H1 (cell line): ENCODE measurements at regions not wholly inside any gene's neighbourhood (a gene's known extent, or its start where the extent isn't known, plus 50 kb on each side); places are given as distances from the start of the nearest gene placed in this dataset.
A peak's percentile ranks its signal among the peaks of the same experiment; 100 is the strongest.

Experiments
- CTCF ChIA-PET: fragments of 300-600 bp; sonication (Branson Sonifier 250); formaldehyde crosslinking; loops from one replicate; lab custom pipeline; 2021; ENCODE audit not compliant: partially characterized antibody; lab: Charles Lee
- POLR2A ChIA-PET: fragments of 300-600 bp; sonication (Branson Sonifier 250); formaldehyde crosslinking; loops from one replicate; lab custom pipeline; 2021; ENCODE audit warnings: inconsistent platforms; ENCODE audit not compliant: partially characterized antibody; lab: Charles Lee
- DNase-seq, 2 experiments: peaks; one replicate each; pipeline versions ENCODE4 v3.0.0 to v3.0.0-alpha.2; 2010 to 2022; ENCODE audit warnings: low spot score in 2 of 2, low read depth in 1 of 2, mixed read lengths in 1 of 2
- FAIRE-seq: peaks from 2 replicates; lab custom pipeline; 2011; peaks lifted over from hg19 to GRCh38; lab: Jason Lieb, UNC
- H2AFZ ChIP-seq: 2 replicates; pipeline ENCODE4 v1.8.1; 2012; ENCODE audit warnings: low read length, inconsistent platforms
- H2AK5ac ChIP-seq: 2 replicates; pipeline ENCODE4 v1.6.1; 2013; ENCODE audit warnings: low read depth, low read length
- H2BK120ac ChIP-seq: replicated peaks from 2 replicates; pipeline ENCODE3; 2013; ENCODE audit warnings: low read depth, low read length, inconsistent platforms
- H2BK12ac ChIP-seq: 2 replicates; pipeline ENCODE4 v1.6.1; 2013; ENCODE audit warnings: low read depth, low read length
- H2BK15ac ChIP-seq: 2 replicates; pipeline ENCODE4 v1.6.1; 2013; ENCODE audit warnings: low read length
- H2BK20ac ChIP-seq: 2 replicates; pipeline ENCODE4 v1.6.1; 2013; ENCODE audit warnings: low read length
- H2BK5ac ChIP-seq: 2 replicates; pipeline ENCODE4 v1.6.1; 2013; ENCODE audit warnings: low read depth, low read length
- H3K14ac ChIP-seq: 2 replicates; pipeline ENCODE4 v1.6.1; 2013; ENCODE audit warnings: inconsistent platforms; ENCODE audit not compliant: insufficient read length
- H3K18ac ChIP-seq: 2 replicates; pipeline ENCODE4 v1.6.1; 2013; ENCODE audit warnings: low read length; ENCODE audit errors: extremely low read depth
- H3K23ac ChIP-seq: 2 replicates; pipeline ENCODE4 v1.6.1; 2013; ENCODE audit warnings: inconsistent platforms; ENCODE audit not compliant: insufficient read length
- H3K23me2 ChIP-seq: 2 replicates; pipeline ENCODE4 v1.6.1; 2013; ENCODE audit warnings: low read depth, low read length
- H3K27ac ChIP-seq: 2 replicates; pipeline ENCODE4 v1.6.1; 2011; ENCODE audit warnings: low read depth, low read length, inconsistent platforms
- H3K27me3 ChIP-seq, 4 experiments: replicated peaks in 1 of 4; 1 replicate in 1 of 4; 2 replicates in 3 of 4; pipeline versions ENCODE4 v1.6.1 to v1.8.1; 2011 to 2013; ENCODE audit warnings: low read length in 3 of 4, mild to moderate bottlenecking in 3 of 4, inconsistent platforms in 2 of 4, mixed read lengths in 2 of 4, moderate library complexity in 1 of 4; ENCODE audit not compliant: control insufficient read depth in 3 of 4, insufficient read depth in 3 of 4; ENCODE audit errors: extremely low read depth in 1 of 4
- H3K36me3 ChIP-seq, 4 experiments: 2 replicates each; pipeline versions ENCODE4 v1.6.1 to v1.8.1; 2011 to 2013; ENCODE audit warnings: mild to moderate bottlenecking in 4 of 4, low read length in 3 of 4, moderate library complexity in 2 of 4, control low read depth in 1 of 4, inconsistent platforms in 1 of 4; ENCODE audit not compliant: insufficient read depth in 4 of 4, control insufficient read depth in 2 of 4
- H3K4ac ChIP-seq: replicated peaks from 2 replicates; pipeline ENCODE3; 2013; ENCODE audit warnings: low read length, low read depth, mixed read lengths, inconsistent platforms; ENCODE audit not compliant: insufficient read length
- H3K4me1 ChIP-seq, 4 experiments: replicated peaks in 1 of 4; 1 replicate in 1 of 4; 2 replicates in 3 of 4; pipeline versions ENCODE4 v1.6.1 to v1.8.1; 2011 to 2013; ENCODE audit warnings: low read length in 3 of 4, inconsistent platforms in 2 of 4, mixed read lengths in 1 of 4; ENCODE audit not compliant: insufficient read depth in 4 of 4, control insufficient read depth in 3 of 4
- H3K4me2 ChIP-seq, 2 experiments: 2 replicates each; pipeline versions ENCODE4 v1.6.1 to v1.8.1; 2011 to 2013; ENCODE audit warnings: low read depth in 2 of 2, low read length in 2 of 2, control low read depth in 1 of 2, inconsistent platforms in 1 of 2, mild to moderate bottlenecking in 1 of 2; ENCODE audit not compliant: insufficient read depth in 1 of 2
- H3K4me3 ChIP-seq, 4 experiments: fragments of 200-600, 300-600 bp in 1 of 4; sonication (generic), shearing (Covaris generic), sonication (Bioruptor Twin) in 1 of 4; 2 replicates each; pipeline versions ENCODE4 v1.5.1 to v1.8.1; 2011 to 2016; ENCODE audit warnings: low read length in 4 of 4, low read depth in 3 of 4, control low read depth in 2 of 4, inconsistent platforms in 2 of 4, mild to moderate bottlenecking in 2 of 4, mixed read lengths in 1 of 4, moderate library complexity in 1 of 4; ENCODE audit not compliant: insufficient read depth in 2 of 4; ENCODE audit errors: extremely low read depth in 1 of 4
- H3K56ac ChIP-seq: replicated peaks from 2 replicates; pipeline ENCODE3; 2013; ENCODE audit warnings: low read depth, mild to moderate bottlenecking, mixed read lengths, low read length, inconsistent platforms; ENCODE audit not compliant: insufficient read length
- H3K79me1 ChIP-seq: 2 replicates; pipeline ENCODE4 v1.6.1; 2013; ENCODE audit warnings: low read depth, low read length, control low read depth
- H3K79me2 ChIP-seq, 2 experiments: 2 replicates each; pipeline versions ENCODE4 v1.6.1 to v1.8.1; 2012 to 2013; ENCODE audit warnings: low read length in 2 of 2, mild to moderate bottlenecking in 2 of 2, inconsistent platforms in 1 of 2; ENCODE audit not compliant: insufficient read depth in 2 of 2, control insufficient read depth in 1 of 2
- H3K9ac ChIP-seq, 4 experiments: replicated peaks in 1 of 4; 1 replicate in 1 of 4; 2 replicates in 3 of 4; pipeline versions ENCODE4 v1.6.1 to v1.8.1; 2011 to 2013; ENCODE audit warnings: low read depth in 3 of 4, low read length in 3 of 4, control low read depth in 2 of 4, mild to moderate bottlenecking in 2 of 4, moderate library complexity in 2 of 4, inconsistent platforms in 1 of 4; ENCODE audit errors: extremely low read depth in 1 of 4
- H3K9me3 ChIP-seq, 2 experiments: 2 replicates each; pipeline versions ENCODE4 v1.6.1 to v1.8.1; 2012 to 2013; ENCODE audit warnings: mild to moderate bottlenecking in 2 of 2, moderate library complexity in 2 of 2, control low read depth in 1 of 2, inconsistent platforms in 1 of 2, low read depth in 1 of 2, low read length in 1 of 2, mixed read lengths in 1 of 2; ENCODE audit not compliant: insufficient read depth in 2 of 2
- H4K20me1 ChIP-seq, 2 experiments: replicated peaks in 1 of 2; 2 replicates each; pipeline versions ENCODE3 to v1.8.1; 2011 to 2013; ENCODE audit warnings: inconsistent platforms in 2 of 2, low read length in 2 of 2, mild to moderate bottlenecking in 1 of 2; ENCODE audit not compliant: insufficient read depth in 2 of 2, control insufficient read depth in 1 of 2
- H4K5ac ChIP-seq: 2 replicates; pipeline ENCODE4 v1.6.1; 2013; ENCODE audit warnings: low read length, low read depth, mixed read lengths, inconsistent platforms; ENCODE audit not compliant: insufficient read length
- H4K8ac ChIP-seq: 2 replicates; pipeline ENCODE4 v1.8.0; 2013; ENCODE audit warnings: mild to moderate bottlenecking, moderate library complexity, low read length, inconsistent platforms; ENCODE audit not compliant: insufficient read depth; ENCODE audit errors: extremely low read depth
- H4K91ac ChIP-seq: replicated peaks from 2 replicates; pipeline ENCODE3; 2013; ENCODE audit warnings: low read length, mixed read lengths, inconsistent platforms; ENCODE audit not compliant: insufficient read length
- BCL11A ChIP-seq, 2 experiments: IDR thresholded peaks; one replicate each; pipeline ENCODE4 v1.6.1; 2011; ENCODE audit warnings: low read depth in 2 of 2, low read length in 2 of 2, mild to moderate bottlenecking in 2 of 2
- JUN ChIP-seq: IDR thresholded peaks from 2 replicates; pipeline ENCODE4 v1.6.1; 2011; ENCODE audit warnings: low read depth, mild to moderate bottlenecking, improper control_type of control experiment, low read length
- JUND ChIP-seq: IDR thresholded peaks from 2 replicates; pipeline ENCODE4 v1.6.1; 2011; ENCODE audit warnings: mild to moderate bottlenecking, improper control_type of control experiment, low read length
- KDM4A ChIP-seq: IDR thresholded peaks from one replicate; pipeline ENCODE4 v1.7.1; 2012; ENCODE audit warnings: low read depth, mild to moderate bottlenecking, moderate library complexity, low read length, inconsistent platforms; ENCODE audit not compliant: severe bottlenecking
- SIX5 ChIP-seq: IDR thresholded peaks from 2 replicates; pipeline ENCODE4 v1.6.1; 2011; ENCODE audit warnings: mild to moderate bottlenecking, low read depth, low read length
- SP4 ChIP-seq: IDR thresholded peaks from 2 replicates; pipeline ENCODE4 v1.6.1; 2012; ENCODE audit warnings: low read length, inconsistent platforms
- SRF ChIP-seq: IDR thresholded peaks from 2 replicates; pipeline ENCODE4 v1.6.1; 2011; ENCODE audit warnings: mild to moderate bottlenecking, low read depth, low read length, moderate library complexity
- TAF1 ChIP-seq: IDR thresholded peaks from 2 replicates; pipeline ENCODE4 v1.6.1; 2011; ENCODE audit warnings: mild to moderate bottlenecking, low read depth, low read length
- TAF7 ChIP-seq: optimal IDR thresholded peaks from 2 replicates; pipeline ENCODE3; 2011; ENCODE audit warnings: low read depth, mild to moderate bottlenecking, inconsistent platforms, low read length, moderate library complexity, borderline replicate concordance
- WGBS, 2 experiments: shearing (Covaris generic) in 1 of 2; methylation state at CpG; one replicate each; pipeline versions ENCODE4 v1.1.6 to v1.1.7; 2013 to 2015; ENCODE audit warnings: low lambda C conversion rate in 2 of 2, mixed read lengths in 2 of 2, inconsistent platforms in 1 of 2, low coverage in 1 of 2, missing lambda C conversion rate in 1 of 2; ENCODE audit not compliant: insufficient replicate concordance in 2 of 2, insufficient coverage in 1 of 2, insufficient read length in 1 of 2; ENCODE audit errors: extremely low coverage in 1 of 2, missing lambda C conversion rate in 1 of 2; 5-methylcytosine and 5-hydroxymethylcytosine counted together

DNA sequence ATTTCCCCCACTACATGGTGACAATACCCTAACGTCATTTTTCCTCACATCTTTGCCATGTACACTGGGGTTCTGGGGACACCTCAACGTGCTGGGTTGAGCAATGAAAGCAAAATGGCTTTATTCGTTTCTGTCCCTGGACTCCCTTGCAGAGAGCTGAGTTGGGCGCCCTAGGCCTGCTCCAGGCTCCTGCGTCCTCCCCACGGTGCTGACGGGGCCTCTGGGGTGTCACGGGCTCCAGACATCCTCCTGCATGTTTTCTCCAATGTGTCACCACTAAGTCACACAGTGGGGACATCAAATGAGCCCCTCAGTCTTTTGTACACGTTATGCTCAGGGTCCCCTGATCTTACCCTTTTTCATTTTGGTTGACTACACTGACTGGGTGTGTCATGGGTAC lies 99.8 kb downstream of the TTLL2 start:
- Histone ChIP-seq H2BK20ac (0 out of 2 replicates have a peak overlapping the region, but pooled peaks have one; percentile 32), H2BK120ac (no peak overlapping the region), H2AK5ac (no peak overlapping the region), H3K23ac (no peak overlapping the region), H3K27ac (no peak overlapping the region), H3K79me2 (no peaks in the 10 kb centered on the region), H3K4me3 (no peak overlapping the region), H3K9ac (no peak overlapping the region), H3K56ac (no peak overlapping the region), H4K91ac (no peak overlapping the region), H3K14ac (no peak overlapping the region), H3K4me1 (peaks cover 2 to 4% (median 3%) of the 10 kb centered on the region in 4 experiments; a peak in 4 of 7 replicates), H3K9me3 (peaks cover 0 to 5% of the 10 kb centered on the region in 2 experiments; a peak in 1 of 4 replicates), H3K4me2 (no peak overlapping the region), H3K27me3 (no peaks in the 10 kb centered on the region), H4K5ac (no peak overlapping the region), H2BK15ac (no peak overlapping the region), H3K79me1 (no peaks in the 10 kb centered on the region), H4K20me1 (no peaks in the 10 kb centered on the region), H3K23me2 (no peaks in the 10 kb centered on the region), H3K36me3 (peaks cover 0 to 6% (median under 1%) of the 10 kb centered on the region in 4 experiments; a peak in 3 of 8 replicates), H2AFZ (no peak overlapping the region), H4K8ac (no peak overlapping the region; the same call in 1 of the 2 replicates), H3K18ac (no peak overlapping the region), H2BK5ac (no peak overlapping the region), H3K4ac (no peak overlapping the region), H2BK12ac (no peak overlapping the region; the same call in 1 of the 2 replicates)
- POLR2A ChIA-PET = no interaction called here
- no peak for TF ChIP-seq SRF
- TF ChIP-seq JUND = no peak
- TF ChIP-seq JUN = no peak
- no peak for TF ChIP-seq SIX5
- TF ChIP-seq TAF1 = no peak
- TF ChIP-seq TAF7 = no peak
- no peak for TF ChIP-seq BCL11A (IDR thresholded peaks at IDR 0.05; ENCODE audit: low read depth in 2 of 2, low read length in 2 of 2)
- TF ChIP-seq KDM4A = no peak
- no peak for TF ChIP-seq SP4
- no peak for FAIRE-seq
- 88% methylated on average over 9 of the region's 9 CpGs; no CpG with 5 or more reads in 1 of the 2 experiments for WGBS, 2 experiments
- no peak for DNase-seq
- CTCF ChIA-PET = no interaction called here
